ENCODE measurements at regions not wholly inside any gene's neighbourhood (a gene's known extent, or its start where the extent isn't known, plus 50 kb on each side); places are given as distances from the start of the nearest gene placed in this dataset.

- Histone ChIP-seq H3K36me3 (ENCODE audit: control insufficient read depth, insufficient read depth, low read length) (no peaks in the 10 kb centered on the region), H3K4me3 (ENCODE audit: insufficient read depth, low read depth, low read length, poor library complexity, severe bottlenecking) (no peak overlapping the region), H3K27me3 (replicated peaks; ENCODE audit: control insufficient read depth, insufficient read depth, low read length, poor library complexity, severe bottlenecking) (no peaks in the 10 kb centered on the region), H3K9me3 (ENCODE audit: control insufficient read depth, low read length) (no peaks in the 10 kb centered on the region), H3K27ac (ENCODE audit: insufficient read depth, low read length, poor library complexity, severe bottlenecking) (no peak overlapping the region), H3K4me1 (ENCODE audit: control insufficient read depth, insufficient read depth, low read length, poor library complexity, severe bottlenecking) (no peaks in the 10 kb centered on the region)
- no peak for DNase-seq
These were observed 1492.7 kb upstream of the PCDH20 start for GRCh38 chr13:62908321-62908720.

GRCh38 chr13:62906896-62907295, 1491.2 kb upstream of the PCDH20 start:
- Histone ChIP-seq H3K27me3 (replicated peaks; ENCODE audit: control insufficient read depth, insufficient read depth, low read length, poor library complexity, severe bottlenecking) (no peaks in the 10 kb centered on the region), H3K4me3 (ENCODE audit: insufficient read depth, low read depth, low read length, poor library complexity, severe bottlenecking) (no peak overlapping the region), H3K9me3 (ENCODE audit: control insufficient read depth, low read length) (no peaks in the 10 kb centered on the region), H3K4me1 (ENCODE audit: control insufficient read depth, insufficient read depth, low read length, poor library complexity, severe bottlenecking) (no peaks in the 10 kb centered on the region), H3K27ac (ENCODE audit: insufficient read depth, low read length, poor library complexity, severe bottlenecking) (no peak overlapping the region), H3K36me3 (ENCODE audit: control insufficient read depth, insufficient read depth, low read length) (no peaks in the 10 kb centered on the region)
- DNase-seq: no peak

- Histone ChIP-seq H3K27me3 (replicated peaks; ENCODE audit: control insufficient read depth, insufficient read depth, low read length, poor library complexity, severe bottlenecking) (no peaks in the 10 kb centered on the region), H3K9me3 (ENCODE audit: control insufficient read depth, low read length) (no peaks in the 10 kb centered on the region), H3K4me3 (ENCODE audit: insufficient read depth, low read depth, low read length, poor library complexity, severe bottlenecking) (no peak overlapping the region), H3K36me3 (ENCODE audit: control insufficient read depth, insufficient read depth, low read length) (no peaks in the 10 kb centered on the region), H3K27ac (ENCODE audit: insufficient read depth, low read length, poor library complexity, severe bottlenecking) (no peak overlapping the region), H3K4me1 (ENCODE audit: control insufficient read depth, insufficient read depth, low read length, poor library complexity, severe bottlenecking) (no peaks in the 10 kb centered on the region)
- no peak for DNase-seq
These were observed 1490.8 kb upstream of the PCDH20 start for GRCh38 chr13:62906469-62906868.

- Histone ChIP-seq H3K4me1 (ENCODE audit: control insufficient read depth, insufficient read depth, low read length, poor library complexity, severe bottlenecking) (no peaks in the 10 kb centered on the region), H3K36me3 (ENCODE audit: control insufficient read depth, insufficient read depth, low read length) (no peaks in the 10 kb centered on the region), H3K9me3 (ENCODE audit: control insufficient read depth, low read length) (no peaks in the 10 kb centered on the region), H3K27me3 (replicated peaks; ENCODE audit: control insufficient read depth, insufficient read depth, low read length, poor library complexity, severe bottlenecking) (no peaks in the 10 kb centered on the region), H3K4me3 (ENCODE audit: insufficient read depth, low read depth, low read length, poor library complexity, severe bottlenecking) (no peak overlapping the region), H3K27ac (ENCODE audit: insufficient read depth, low read length, poor library complexity, severe bottlenecking) (no peak overlapping the region)
- DNase-seq: no peak
These were observed 1471.4 kb upstream of the PCDH20 start for GRCh38 chr13:62887046-62887445.

GRCh38 chr13:62879071-62879470, 1463.4 kb upstream of the PCDH20 start:
- Histone ChIP-seq H3K9me3 (ENCODE audit: control insufficient read depth, low read length) (no peaks in the 10 kb centered on the region), H3K27ac (ENCODE audit: insufficient read depth, low read length, poor library complexity, severe bottlenecking) (no peak overlapping the region), H3K4me1 (ENCODE audit: control insufficient read depth, insufficient read depth, low read length, poor library complexity, severe bottlenecking) (no peaks in the 10 kb centered on the region), H3K36me3 (ENCODE audit: control insufficient read depth, insufficient read depth, low read length) (no peaks in the 10 kb centered on the region), H3K4me3 (ENCODE audit: insufficient read depth, low read depth, low read length, poor library complexity, severe bottlenecking) (no peak overlapping the region), H3K27me3 (replicated peaks; ENCODE audit: control insufficient read depth, insufficient read depth, low read length, poor library complexity, severe bottlenecking) (no peaks in the 10 kb centered on the region)
- no peak for DNase-seq

- no peak overlapping the region for H3K4me3 ChIP-seq (ENCODE audit: insufficient read depth, low read depth, low read length, poor library complexity, severe bottlenecking)
- H3K9me3 ChIP-seq (ENCODE audit: control insufficient read depth, low read length): no peaks in the 10 kb centered on the region
- no peaks in the 10 kb centered on the region for H3K27me3 ChIP-seq (replicated peaks; ENCODE audit: control insufficient read depth, insufficient read depth, low read length, poor library complexity, severe bottlenecking)
- no peak overlapping the region for H3K27ac ChIP-seq (ENCODE audit: insufficient read depth, low read length, poor library complexity, severe bottlenecking)
- no peaks in the 10 kb centered on the region for H3K36me3 ChIP-seq (ENCODE audit: control insufficient read depth, insufficient read depth, low read length)
- no peak for DNase-seq
- no peaks in the 10 kb centered on the region for H3K4me1 ChIP-seq (ENCODE audit: control insufficient read depth, insufficient read depth, low read length, poor library complexity, severe bottlenecking)
These were observed 1459.5 kb upstream of the PCDH20 start for GRCh38 chr13:62875118-62875640.

- Histone ChIP-seq H3K36me3 (ENCODE audit: control insufficient read depth, insufficient read depth, low read length) (no peaks in the 10 kb centered on the region), H3K9me3 (ENCODE audit: control insufficient read depth, low read length) (no peaks in the 10 kb centered on the region), H3K4me3 (ENCODE audit: insufficient read depth, low read depth, low read length, poor library complexity, severe bottlenecking) (no peak overlapping the region), H3K27me3 (replicated peaks; ENCODE audit: control insufficient read depth, insufficient read depth, low read length, poor library complexity, severe bottlenecking) (no peaks in the 10 kb centered on the region), H3K27ac (ENCODE audit: insufficient read depth, low read length, poor library complexity, severe bottlenecking) (no peak overlapping the region), H3K4me1 (ENCODE audit: control insufficient read depth, insufficient read depth, low read length, poor library complexity, severe bottlenecking) (no peaks in the 10 kb centered on the region)
- DNase-seq: no peak
These were observed 1434.7 kb upstream of the PCDH20 start for GRCh38 chr13:62850331-62850730.

GRCh38 chr13:62847520-62847919, 1431.9 kb upstream of the PCDH20 start:
- H3K36me3 ChIP-seq (ENCODE audit: control insufficient read depth, insufficient read depth, low read length): no peaks in the 10 kb centered on the region

GRCh38 chr13:62846302-62846701, 1430.7 kb upstream of the PCDH20 start:
- H3K4me1 ChIP-seq (ENCODE audit: control insufficient read depth, insufficient read depth, low read length, poor library complexity, severe bottlenecking): no peaks in the 10 kb centered on the region
- H3K27me3 ChIP-seq (replicated peaks; ENCODE audit: control insufficient read depth, insufficient read depth, low read length, poor library complexity, severe bottlenecking): no peaks in the 10 kb centered on the region
- H3K9me3 ChIP-seq (ENCODE audit: control insufficient read depth, low read length): no peaks in the 10 kb centered on the region
- no peak for DNase-seq
- H3K27ac ChIP-seq (ENCODE audit: insufficient read depth, low read length, poor library complexity, severe bottlenecking): no peak overlapping the region
- H3K4me3 ChIP-seq (ENCODE audit: insufficient read depth, low read depth, low read length, poor library complexity, severe bottlenecking): no peak overlapping the region
- no peaks in the 10 kb centered on the region for H3K36me3 ChIP-seq (ENCODE audit: control insufficient read depth, insufficient read depth, low read length)

More at GRCh38 chr13:62847520-62847919, 1431.9 kb upstream of the PCDH20 start:
- DNase-seq: no peak
- no peak overlapping the region for H3K27ac ChIP-seq (ENCODE audit: insufficient read depth, low read length, poor library complexity, severe bottlenecking)
- H3K4me3 ChIP-seq (ENCODE audit: insufficient read depth, low read depth, low read length, poor library complexity, severe bottlenecking): no peak overlapping the region
- no peaks in the 10 kb centered on the region for H3K27me3 ChIP-seq (replicated peaks; ENCODE audit: control insufficient read depth, insufficient read depth, low read length, poor library complexity, severe bottlenecking)
- H3K9me3 ChIP-seq (ENCODE audit: control insufficient read depth, low read length): no peaks in the 10 kb centered on the region
- no peaks in the 10 kb centered on the region for H3K4me1 ChIP-seq (ENCODE audit: control insufficient read depth, insufficient read depth, low read length, poor library complexity, severe bottlenecking)

GRCh38 chr13:62839338-62839737, 1423.7 kb upstream of the PCDH20 start:
- Histone ChIP-seq H3K27me3 (replicated peaks; ENCODE audit: control insufficient read depth, insufficient read depth, low read length, poor library complexity, severe bottlenecking) (no peaks in the 10 kb centered on the region), H3K27ac (ENCODE audit: insufficient read depth, low read length, poor library complexity, severe bottlenecking) (no peak overlapping the region), H3K4me3 (ENCODE audit: insufficient read depth, low read depth, low read length, poor library complexity, severe bottlenecking) (no peak overlapping the region), H3K4me1 (ENCODE audit: control insufficient read depth, insufficient read depth, low read length, poor library complexity, severe bottlenecking) (no peaks in the 10 kb centered on the region), H3K9me3 (ENCODE audit: control insufficient read depth, low read length) (no peaks in the 10 kb centered on the region), H3K36me3 (ENCODE audit: control insufficient read depth, insufficient read depth, low read length) (no peaks in the 10 kb centered on the region)
- DNase-seq: no peak

- no peak overlapping the region for H3K4me3 ChIP-seq (ENCODE audit: insufficient read depth, low read depth, low read length, poor library complexity, severe bottlenecking)
- no peaks in the 10 kb centered on the region for H3K4me1 ChIP-seq (ENCODE audit: control insufficient read depth, insufficient read depth, low read length, poor library complexity, severe bottlenecking)
- no peak overlapping the region for H3K27ac ChIP-seq (ENCODE audit: insufficient read depth, low read length, poor library complexity, severe bottlenecking)
- no peaks in the 10 kb centered on the region for H3K36me3 ChIP-seq (ENCODE audit: control insufficient read depth, insufficient read depth, low read length)
- no peaks in the 10 kb centered on the region for H3K9me3 ChIP-seq (ENCODE audit: control insufficient read depth, low read length)
- no peaks in the 10 kb centered on the region for H3K27me3 ChIP-seq (replicated peaks; ENCODE audit: control insufficient read depth, insufficient read depth, low read length, poor library complexity, severe bottlenecking)
- DNase-seq: no peak
These were observed 1423.3 kb upstream of the PCDH20 start for GRCh38 chr13:62838929-62839328.

All from effector memory CD4-positive, alpha-beta T cell (primary cell).